ENCODE measurements at regions not wholly inside any gene's neighbourhood (a gene's known extent, or its start where the extent isn't known, plus 50 kb on each side); places are given as distances from the start of the nearest gene placed in this dataset.
A peak's percentile ranks its signal among the peaks of the same experiment; 100 is the strongest.

DNA sequence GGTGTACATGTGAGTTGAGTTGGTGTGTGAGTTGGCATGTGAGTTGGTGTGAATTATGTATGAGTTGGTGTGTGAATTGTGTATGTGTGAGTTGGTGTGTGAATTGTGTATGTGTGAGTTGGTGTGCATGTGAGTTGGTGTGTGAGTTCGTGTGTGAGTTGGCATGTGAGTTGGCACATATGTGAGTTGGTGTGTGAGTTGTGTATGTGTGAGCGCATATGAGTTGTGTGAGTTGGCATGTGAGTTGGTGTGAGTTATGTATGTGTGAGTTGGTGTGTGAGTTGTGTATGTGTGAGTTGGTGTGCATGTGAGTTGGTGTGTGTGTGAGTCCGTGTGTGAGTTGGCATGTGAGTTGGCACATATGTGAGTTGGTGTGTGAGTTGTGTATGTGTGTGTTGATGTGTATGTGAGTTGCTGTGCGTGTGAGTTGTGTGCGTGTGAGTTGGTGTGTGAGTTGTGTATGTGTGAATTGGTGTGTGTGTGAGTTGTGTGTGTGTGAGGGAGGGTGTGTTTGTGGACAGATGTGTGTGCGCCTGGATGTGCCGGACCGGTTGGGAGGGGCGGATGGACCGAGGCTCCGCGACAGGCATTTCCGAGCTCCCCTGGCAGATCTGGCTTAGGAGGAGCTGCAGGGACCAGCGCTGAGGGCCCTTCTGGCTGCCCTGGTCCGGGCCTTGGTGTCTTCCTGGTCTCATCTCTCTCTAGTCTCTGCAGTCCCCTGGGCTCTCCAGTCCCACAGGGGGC is 162.5 kb upstream of the IER5L start:
- H3K4me3 Mint-ChIP-seq, result no peak overlapping the region
- POLR2A ChIA-PET (ENCODE audit: partially characterized antibody), result no interaction called here

DNA sequence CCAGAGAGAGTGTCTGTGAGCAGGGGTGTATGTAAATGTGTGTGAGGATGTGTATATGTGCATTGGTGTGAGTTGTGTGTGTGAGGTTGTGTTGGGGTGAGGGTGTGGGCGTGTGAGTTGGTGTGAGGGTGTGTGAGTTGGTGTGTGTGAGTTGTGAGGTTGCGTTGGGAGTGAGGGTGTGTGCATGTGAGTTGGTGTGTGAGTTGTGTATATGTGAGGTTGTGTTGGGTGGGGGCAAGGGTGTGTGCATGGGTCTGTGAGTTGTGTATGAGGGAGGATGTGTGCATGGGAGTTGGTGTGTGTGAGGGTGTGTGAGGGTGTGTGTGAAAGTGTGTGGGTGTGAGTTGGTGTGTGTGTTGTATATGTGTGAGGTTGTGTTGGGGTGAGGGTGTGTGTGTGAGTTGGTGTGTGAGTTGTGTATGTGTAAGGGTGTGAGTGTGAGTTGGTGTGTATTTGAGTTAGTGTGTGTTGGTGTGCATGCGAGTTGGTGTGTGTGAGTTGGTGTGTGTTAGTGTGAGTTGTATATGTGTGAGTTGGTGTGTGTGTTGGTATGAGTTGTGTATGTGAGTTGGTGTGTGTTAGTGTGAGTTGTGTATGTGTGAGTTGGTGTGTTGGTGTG is 161.6 kb upstream of the IER5L start:
- CTCF ChIA-PET (ENCODE audit: partially characterized antibody), result no interaction called here
- no peaks in the 10 kb centered on the region for H3K9me3 ChIP-seq (ENCODE audit: control insufficient read depth in 1 of 2, low read length in 2 of 2)
- intact Hi-C loops (cut with micrococcal nuclease), result loop anchor here (5.0 kb wide), 1 partner anchor 162 kb away; the partner anchor contains the start of gene IER5L

More for the DNA sequence above, 162.5 kb upstream of the IER5L start:
- no peaks in the 10 kb centered on the region for H3K9me3 ChIP-seq (ENCODE audit: control insufficient read depth in 1 of 2, low read length in 2 of 2)
- H3K36me3 ChIP-seq (ENCODE audit: insufficient read depth, low read length), result no peaks in the 10 kb centered on the region
- Mint-ChIP-seq H3K27me3 (peaks cover 0 to 2% of the 10 kb centered on the region in 2 donors), H3K9me3 (no peaks in the 10 kb centered on the region), H3K4me1 (peaks cover 0 to 11% (median 5%) of the 10 kb centered on the region in 4 donors), H3K27ac (no peak overlapping the region), H3K36me3 (no peaks in the 10 kb centered on the region)
- H3K4me3 ChIP-seq (ENCODE audit: low read length in 2 of 2), result no peak overlapping the region
- peaks cover 7% of the 10 kb centered on the region for H3K4me1 ChIP-seq (ENCODE audit: insufficient read depth, low read length)
- intact Hi-C loops (cut with micrococcal nuclease), result no loop called here
- CTCF ChIA-PET (ENCODE audit: partially characterized antibody), result no interaction called here
- no peak overlapping the region for H3K27ac ChIP-seq (ENCODE audit: low read depth, low read length)
- DNase-seq, result no peak
- no peaks in the 10 kb centered on the region for H3K27me3 ChIP-seq (ENCODE audit: insufficient read depth, low read length)

GRCh38 chr9:129338724-129339430 is 160.8 kb upstream of the IER5L start:
- H3K27ac ChIP-seq (ENCODE audit: low read depth, low read length), result no peak overlapping the region
- H3K4me3 Mint-ChIP-seq, result no peak overlapping the region
- H3K9me3 ChIP-seq (ENCODE audit: control insufficient read depth in 1 of 2, low read length in 2 of 2), result no peaks in the 10 kb centered on the region
- no peak for DNase-seq
- H3K27ac Mint-ChIP-seq, result no peak overlapping the region
- ChIA-PET CTCF (ENCODE audit: partially characterized antibody) (interaction anchor here (0.7 kb wide), 1 partner anchor 75 kb away, joined by 4 read pairs; no protein-coding TSS in a partner anchor), POLR2A (ENCODE audit: partially characterized antibody) (no interaction called here)
- H3K4me3 ChIP-seq (ENCODE audit: low read length in 2 of 2), result no peak overlapping the region
- H3K36me3 Mint-ChIP-seq, result no peaks in the 10 kb centered on the region
- intact Hi-C loops (cut with micrococcal nuclease), result loop anchor here (5.0 kb wide), 1 partner anchor 162 kb away; the partner anchor contains the start of gene IER5L
- peaks cover 7% of the 10 kb centered on the region for H3K4me1 ChIP-seq (ENCODE audit: insufficient read depth, low read length)
- H3K36me3 ChIP-seq (ENCODE audit: insufficient read depth, low read length), result no peaks in the 10 kb centered on the region
- no peaks in the 10 kb centered on the region for H3K9me3 Mint-ChIP-seq
- H3K4me1 Mint-ChIP-seq, result peaks cover 0 to 13% (median 6%) of the 10 kb centered on the region in 4 donors
- no peaks in the 10 kb centered on the region for H3K27me3 ChIP-seq (ENCODE audit: insufficient read depth, low read length)
- H3K27me3 Mint-ChIP-seq, result peaks cover 0 to 3% of the 10 kb centered on the region in 2 donors

More for the DNA sequence above, 161.6 kb upstream of the IER5L start:
- no peak overlapping the region for H3K27ac ChIP-seq (ENCODE audit: low read depth, low read length)
- no peak overlapping the region for H3K4me3 ChIP-seq (ENCODE audit: low read length in 2 of 2)
- H3K4me3 Mint-ChIP-seq, result no peak overlapping the region
- H3K27ac Mint-ChIP-seq, result no peak overlapping the region
- H3K27me3 Mint-ChIP-seq, result peaks cover 0 to 2% of the 10 kb centered on the region in 2 donors
- no peaks in the 10 kb centered on the region for H3K9me3 Mint-ChIP-seq
- H3K36me3 ChIP-seq (ENCODE audit: insufficient read depth, low read length), result no peaks in the 10 kb centered on the region
- peaks cover 7% of the 10 kb centered on the region for H3K4me1 ChIP-seq (ENCODE audit: insufficient read depth, low read length)
- H3K4me1 Mint-ChIP-seq, result peaks cover 0 to 13% (median 5%) of the 10 kb centered on the region in 4 donors
- POLR2A ChIA-PET (ENCODE audit: partially characterized antibody), result no interaction called here
- no peaks in the 10 kb centered on the region for H3K36me3 Mint-ChIP-seq
- H3K27me3 ChIP-seq (ENCODE audit: insufficient read depth, low read length), result no peaks in the 10 kb centered on the region
- DNase-seq, result no peak

DNA sequence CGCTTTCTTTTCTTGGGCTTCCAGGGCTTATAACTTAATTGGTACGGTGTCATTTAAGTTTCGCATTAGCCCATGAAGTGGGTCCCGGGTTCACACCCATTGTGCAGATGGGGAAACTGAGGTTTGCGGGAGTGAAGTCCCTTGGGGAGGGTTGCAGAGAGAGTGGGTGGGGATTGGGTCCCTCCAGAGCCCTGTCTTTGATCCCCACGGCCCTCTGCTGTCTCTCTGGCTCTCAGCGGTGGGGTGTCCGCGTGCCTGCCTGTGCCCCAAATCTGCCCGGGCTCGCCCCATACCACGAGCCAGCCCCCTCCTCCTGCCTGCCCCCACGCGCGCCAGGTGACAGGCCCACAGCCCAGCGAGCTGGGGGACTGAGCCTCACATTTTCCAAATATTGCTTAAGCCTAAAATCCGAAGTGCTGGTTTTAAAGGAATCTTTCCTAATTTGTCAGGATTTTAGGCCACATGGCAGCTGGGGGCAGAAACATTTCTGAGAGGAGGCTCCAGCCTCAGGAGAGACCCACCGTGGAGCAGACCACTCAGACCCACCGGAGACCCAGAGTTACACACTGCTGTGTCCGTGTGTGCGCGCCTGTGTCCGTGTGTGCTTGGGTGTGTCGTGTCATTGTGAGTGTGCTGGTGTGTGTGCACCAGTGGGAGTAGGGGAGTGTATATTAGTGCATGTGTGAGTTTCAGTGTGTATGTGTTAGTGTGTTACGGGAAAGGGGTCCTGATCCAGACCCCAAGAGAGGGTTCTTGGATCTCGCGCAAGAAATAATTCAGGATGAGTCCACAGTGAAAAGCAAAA is 159.5 kb upstream of the IER5L start:
- peak overlapping the region in 1 of 7 donors; percentile 19 for H3K27ac Mint-ChIP-seq
- H3K9me3 ChIP-seq (ENCODE audit: control insufficient read depth in 1 of 2, low read length in 2 of 2), result no peaks in the 10 kb centered on the region
- no peak for DNase-seq
- CTCF ChIA-PET (ENCODE audit: partially characterized antibody), result no interaction called here
- peaks cover 0 to 13% (median 6%) of the 10 kb centered on the region in 4 donors for H3K4me1 Mint-ChIP-seq
- no peaks in the 10 kb centered on the region for H3K9me3 Mint-ChIP-seq
- peak overlapping the region in 7 of 8 donors; percentile 29 to 96 (median 81) for H3K4me3 Mint-ChIP-seq
- H3K27ac ChIP-seq (ENCODE audit: low read depth, low read length), result no peak overlapping the region
- H3K36me3 Mint-ChIP-seq, result no peaks in the 10 kb centered on the region
- H3K4me3 ChIP-seq (ENCODE audit: low read length in 2 of 2), result no peak overlapping the region
- peaks cover 0 to 5% of the 10 kb centered on the region in 2 donors for H3K27me3 Mint-ChIP-seq
- intact Hi-C loops (cut with micrococcal nuclease), result loop anchor here (5.0 kb wide), 1 partner anchor 160 kb away; the partner anchor contains the start of gene IER5L
- H3K36me3 ChIP-seq (ENCODE audit: insufficient read depth, low read length), result no peaks in the 10 kb centered on the region
- peaks cover 7% of the 10 kb centered on the region for H3K4me1 ChIP-seq (ENCODE audit: insufficient read depth, low read length)
- POLR2A ChIA-PET (ENCODE audit: partially characterized antibody), result no interaction called here
- no peaks in the 10 kb centered on the region for H3K27me3 ChIP-seq (ENCODE audit: insufficient read depth, low read length)

GRCh38 chr9:129336601-129337331 is 158.7 kb upstream of the IER5L start:
- Histone ChIP-seq H3K27me3 (ENCODE audit: insufficient read depth, low read length) (no peaks in the 10 kb centered on the region), H3K36me3 (ENCODE audit: insufficient read depth, low read length) (no peaks in the 10 kb centered on the region), H3K4me1 (ENCODE audit: insufficient read depth, low read length) (peaks cover 7% of the 10 kb centered on the region), H3K27ac (ENCODE audit: low read depth, low read length) (no peak overlapping the region), H3K9me3 (ENCODE audit: control insufficient read depth in 1 of 2, low read length in 2 of 2) (no peaks in the 10 kb centered on the region), H3K4me3 (ENCODE audit: low read length in 2 of 2) (peak overlapping the region in 1 of 2 donors; percentile 46)
- H3K27ac Mint-ChIP-seq, result peak overlapping the region in 3 of 7 donors; percentile 48 to 73 (median 63)
- peak in 4 of 5 donors; percentile 21 to 29 (median 26) for DNase-seq
- peaks cover 0 to 13% (median 6%) of the 10 kb centered on the region in 4 donors for H3K4me1 Mint-ChIP-seq
- CTCF ChIA-PET (ENCODE audit: partially characterized antibody), result interaction anchor here (0.6 to 1.0 kb wide), 2 partner anchors 27 to 115 kb away, joined by 3 read pairs; no protein-coding TSS in a partner anchor
- H3K27me3 Mint-ChIP-seq, result peaks cover 0 to 5% of the 10 kb centered on the region in 2 donors
- no peaks in the 10 kb centered on the region for H3K9me3 Mint-ChIP-seq
- H3K4me3 Mint-ChIP-seq, result peak overlapping the region; percentile 77 to 96 (median 83)
- H3K36me3 Mint-ChIP-seq, result no peaks in the 10 kb centered on the region
- POLR2A ChIA-PET (ENCODE audit: partially characterized antibody), result no interaction called here
- intact Hi-C loops (cut with micrococcal nuclease), result loop anchor here (5.0 kb wide), 1 partner anchor 159 kb away; the partner anchor contains the start of gene IER5L

GRCh38 chr9:129336130-129336528 is 158.1 kb upstream of the IER5L start:
- Histone ChIP-seq H3K27ac (ENCODE audit: low read depth, low read length) (no peak overlapping the region), H3K27me3 (ENCODE audit: insufficient read depth, low read length) (no peaks in the 10 kb centered on the region), H3K36me3 (ENCODE audit: insufficient read depth, low read length) (no peaks in the 10 kb centered on the region), H3K4me3 (ENCODE audit: low read length in 2 of 2) (peak overlapping the region in 1 of 2 donors; percentile 46), H3K4me1 (ENCODE audit: insufficient read depth, low read length) (peaks cover 7% of the 10 kb centered on the region), H3K9me3 (ENCODE audit: control insufficient read depth in 1 of 2, low read length in 2 of 2) (no peaks in the 10 kb centered on the region)
- H3K4me3 Mint-ChIP-seq, result peak overlapping the region; percentile 77 to 96 (median 83)
- ChIA-PET POLR2A (ENCODE audit: partially characterized antibody) (interaction anchor here (1.1 kb wide), 1 partner anchor 16 kb away, joined by 3 read pairs; no protein-coding TSS in a partner anchor), CTCF (ENCODE audit: partially characterized antibody) (interaction anchor here (0.6 to 1.4 kb wide), 3 partner anchors 16 to 114 kb away, joined by 3 read pairs; no protein-coding TSS in a partner anchor)
- no peaks in the 10 kb centered on the region for H3K36me3 Mint-ChIP-seq
- H3K4me1 Mint-ChIP-seq, result peaks cover 0 to 13% (median 6%) of the 10 kb centered on the region in 4 donors
- intact Hi-C loops (cut with micrococcal nuclease), result loop anchor here (5.0 kb wide), 1 partner anchor 159 kb away; the partner anchor contains the start of gene IER5L
- DNase-seq, result no peak
- peak overlapping the region in 2 of 7 donors; percentile 1 to 27 for H3K27ac Mint-ChIP-seq
- H3K27me3 Mint-ChIP-seq, result peaks cover 0 to 7% of the 10 kb centered on the region in 2 donors
- peaks cover 0 to 4% (median under 1%) of the 10 kb centered on the region in 8 donors for H3K9me3 Mint-ChIP-seq

Measured in CD4-positive, alpha-beta memory T cell (primary cell).